HepG2 (cell line): ENCODE measurements at regions not wholly inside any gene's neighbourhood (a gene's known extent, or its start where the extent isn't known, plus 50 kb on each side); places are given as distances from the start of the nearest gene placed in this dataset.

ENCODE experiments used
- EZH2 ChIP-seq: conservative IDR thresholded peaks from 2 replicates; pipeline ENCODE4 v1.6.1; 2012; ENCODE audit warnings: mild to moderate bottlenecking, low read depth, low read length, moderate library complexity
- FOXK2 ChIP-seq: fragments of 450-650 bp; IDR thresholded peaks from 2 replicates; pipeline ENCODE4 v1.6.1; 2016
- POLR2AphosphoS5 ChIP-seq: IDR thresholded peaks from 2 replicates; pipeline ENCODE4 v1.6.1; 2012; ENCODE audit warnings: low read depth, low read length
- SIN3A ChIP-seq: IDR thresholded peaks from 2 replicates; pipeline ENCODE4 v1.6.1; 2011; ENCODE audit warnings: low read depth, mild to moderate bottlenecking, control low read depth, low read length, borderline replicate concordance
- ZNF263 ChIP-seq: sonication (generic); formaldehyde crosslinking; IDR thresholded peaks from 2 replicates; pipeline ENCODE4 v1.4.0; 2020; ENCODE audit warnings: missing genetic modification reagents
- ZNF543 ChIP-seq: sonication (generic); formaldehyde crosslinking; IDR thresholded peaks from 2 replicates; pipeline ENCODE4 v1.4.0; 2020; ENCODE audit warnings: mild to moderate bottlenecking, missing genetic modification reagents
- TF ChIP-seq, protein P1 (sequence below): sonication (generic); formaldehyde crosslinking; IDR thresholded peaks from 2 replicates; pipeline ENCODE4 v1.9.0; 2022; ENCODE audit warnings: low read depth, missing genetic modification reagents
- TF ChIP-seq, protein P2 (sequence below): sonication (generic); formaldehyde crosslinking; IDR thresholded peaks from 2 replicates; pipeline ENCODE4 v1.4.0; 2020; ENCODE audit warnings: mild to moderate bottlenecking, missing genetic modification reagents

DNA sequence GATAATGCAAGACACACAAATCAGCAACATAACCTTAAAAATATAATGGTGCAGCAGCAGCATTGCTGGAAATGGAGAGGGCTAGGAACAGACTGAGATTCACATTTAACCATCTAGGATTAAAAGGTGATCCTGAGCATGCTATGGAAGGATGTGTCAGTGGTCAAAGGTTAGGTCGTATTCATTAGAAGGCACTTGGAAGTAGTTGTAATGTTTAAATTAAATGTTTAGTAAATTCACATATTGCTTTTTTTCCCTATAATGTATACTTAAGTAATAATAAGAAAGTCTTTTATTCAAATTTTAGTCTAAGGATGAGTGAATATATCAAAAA lies 368.6 kb upstream of the PDE3A start:
- TF ChIP-seq, protein P1, sequence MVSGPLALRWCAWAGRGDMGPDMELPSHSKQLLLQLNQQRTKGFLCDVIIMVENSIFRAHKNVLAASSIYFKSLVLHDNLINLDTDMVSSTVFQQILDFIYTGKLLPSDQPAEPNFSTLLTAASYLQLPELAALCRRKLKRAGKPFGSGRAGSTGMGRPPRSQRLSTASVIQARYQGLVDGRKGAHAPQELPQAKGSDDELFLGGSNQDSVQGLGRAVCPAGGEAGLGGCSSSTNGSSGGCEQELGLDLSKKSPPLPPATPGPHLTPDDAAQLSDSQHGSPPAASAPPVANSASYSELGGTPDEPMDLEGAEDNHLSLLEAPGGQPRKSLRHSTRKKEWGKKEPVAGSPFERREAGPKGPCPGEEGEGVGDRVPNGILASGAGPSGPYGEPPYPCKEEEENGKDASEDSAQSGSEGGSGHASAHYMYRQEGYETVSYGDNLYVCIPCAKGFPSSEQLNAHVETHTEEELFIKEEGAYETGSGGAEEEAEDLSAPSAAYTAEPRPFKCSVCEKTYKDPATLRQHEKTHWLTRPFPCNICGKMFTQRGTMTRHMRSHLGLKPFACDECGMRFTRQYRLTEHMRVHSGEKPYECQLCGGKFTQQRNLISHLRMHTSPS (CRISPR knock-in tag) = no peak
- no peak for TF ChIP-seq POLR2AphosphoS5
- no peak for TF ChIP-seq EZH2
- no peak for TF ChIP-seq ZNF543 (CRISPR knock-in tag)
- no peak for TF ChIP-seq ZNF263 (CRISPR knock-in tag)
- TF ChIP-seq SIN3A = no peak
- TF ChIP-seq FOXK2 = no peak
- TF ChIP-seq, protein P2, sequence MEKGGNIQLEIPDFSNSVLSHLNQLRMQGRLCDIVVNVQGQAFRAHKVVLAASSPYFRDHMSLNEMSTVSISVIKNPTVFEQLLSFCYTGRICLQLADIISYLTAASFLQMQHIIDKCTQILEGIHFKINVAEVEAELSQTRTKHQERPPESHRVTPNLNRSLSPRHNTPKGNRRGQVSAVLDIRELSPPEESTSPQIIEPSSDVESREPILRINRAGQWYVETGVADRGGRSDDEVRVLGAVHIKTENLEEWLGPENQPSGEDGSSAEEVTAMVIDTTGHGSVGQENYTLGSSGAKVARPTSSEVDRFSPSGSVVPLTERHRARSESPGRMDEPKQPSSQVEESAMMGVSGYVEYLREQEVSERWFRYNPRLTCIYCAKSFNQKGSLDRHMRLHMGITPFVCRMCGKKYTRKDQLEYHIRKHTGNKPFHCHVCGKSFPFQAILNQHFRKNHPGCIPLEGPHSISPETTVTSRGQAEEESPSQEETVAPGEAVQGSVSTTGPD (CRISPR knock-in tag) = no peak
